Keratinocyte (primary cell): ENCODE measurements at regions not wholly inside any gene's neighbourhood (a gene's known extent, or its start where the extent isn't known, plus 50 kb on each side); places are given as distances from the start of the nearest gene placed in this dataset.

Source experiments
- EZH2 ChIP-seq: IDR thresholded peaks from one replicate; pipeline ENCODE4 v1.6.1; 2012; ENCODE audit warnings: inconsistent platforms, mild to moderate bottlenecking, low read length, moderate library complexity
- TF ChIP-seq, protein P1 (sequence below), 3 experiments: IDR thresholded peaks in 1 of 3; conservative IDR thresholded peaks in 1 of 3; optimal IDR thresholded peaks in 1 of 3; 2 replicates in 2 of 3; 3 replicates in 1 of 3; pipeline versions ENCODE3 to v1.5.1; 2011; ENCODE audit warnings: low read length in 3 of 3, mild to moderate bottlenecking in 3 of 3, moderate library complexity in 2 of 3, control low read depth in 1 of 3, inconsistent platforms in 1 of 3; ENCODE audit not compliant: insufficient read depth in 2 of 3; ENCODE audit errors: extremely low read depth in 1 of 3

GRCh38 chr6:6392214-6393068 is 72.0 kb upstream of the F13A1 start:
- no peak for TF ChIP-seq EZH2
- TF ChIP-seq, protein P1, sequence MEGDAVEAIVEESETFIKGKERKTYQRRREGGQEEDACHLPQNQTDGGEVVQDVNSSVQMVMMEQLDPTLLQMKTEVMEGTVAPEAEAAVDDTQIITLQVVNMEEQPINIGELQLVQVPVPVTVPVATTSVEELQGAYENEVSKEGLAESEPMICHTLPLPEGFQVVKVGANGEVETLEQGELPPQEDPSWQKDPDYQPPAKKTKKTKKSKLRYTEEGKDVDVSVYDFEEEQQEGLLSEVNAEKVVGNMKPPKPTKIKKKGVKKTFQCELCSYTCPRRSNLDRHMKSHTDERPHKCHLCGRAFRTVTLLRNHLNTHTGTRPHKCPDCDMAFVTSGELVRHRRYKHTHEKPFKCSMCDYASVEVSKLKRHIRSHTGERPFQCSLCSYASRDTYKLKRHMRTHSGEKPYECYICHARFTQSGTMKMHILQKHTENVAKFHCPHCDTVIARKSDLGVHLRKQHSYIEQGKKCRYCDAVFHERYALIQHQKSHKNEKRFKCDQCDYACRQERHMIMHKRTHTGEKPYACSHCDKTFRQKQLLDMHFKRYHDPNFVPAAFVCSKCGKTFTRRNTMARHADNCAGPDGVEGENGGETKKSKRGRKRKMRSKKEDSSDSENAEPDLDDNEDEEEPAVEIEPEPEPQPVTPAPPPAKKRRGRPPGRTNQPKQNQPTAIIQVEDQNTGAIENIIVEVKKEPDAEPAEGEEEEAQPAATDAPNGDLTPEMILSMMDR (optimal IDR thresholded peaks at IDR 0.05 in 1 of 3, IDR thresholded peaks at IDR 0.05 in 1 of 3, conservative IDR thresholded peaks at IDR 0.05 in 1 of 3; ENCODE audit: extremely low read depth in 1 of 3, insufficient read depth in 2 of 3, low read length in 3 of 3) = no peak
